ENCODE measurements at regions not wholly inside any gene's neighbourhood (a gene's known extent, or its start where the extent isn't known, plus 50 kb on each side); places are given as distances from the start of the nearest gene placed in this dataset.

- no peak for TF ChIP-seq CTCF (IDR thresholded peaks at IDR 0.05; ENCODE audit: unreplicated experiment)
- H3K9me3 Mint-ChIP-seq (ENCODE audit: unreplicated experiment) = peaks cover 48% of the 10 kb centered on the region
- H3K4me3 Mint-ChIP-seq (ENCODE audit: unreplicated experiment) = no peak overlapping the region
- peaks cover 18% of the 10 kb centered on the region for H3K36me3 Mint-ChIP-seq (ENCODE audit: low read depth, unreplicated experiment)
- H3K27me3 Mint-ChIP-seq (ENCODE audit: unreplicated experiment) = peaks cover 9% of the 10 kb centered on the region
- no peaks in the 10 kb centered on the region for H3K4me1 Mint-ChIP-seq (ENCODE audit: unreplicated experiment)
- no peak for DNase-seq (ENCODE audit: low spot score)
- no peak overlapping the region for H3K27ac Mint-ChIP-seq (ENCODE audit: unreplicated experiment)
These were observed 899.1 kb upstream of the AUTS2 start for GRCh38 chr7:68699090-68699711.

GRCh38 chr7:68700414-68700813 is 897.9 kb upstream of the AUTS2 start:
- Mint-ChIP-seq H3K4me3 (ENCODE audit: unreplicated experiment) (no peak overlapping the region), H3K27me3 (ENCODE audit: unreplicated experiment) (peaks cover under 1% of the 10 kb centered on the region), H3K27ac (ENCODE audit: unreplicated experiment) (no peak overlapping the region), H3K9me3 (ENCODE audit: unreplicated experiment) (peaks cover 48% of the 10 kb centered on the region), H3K36me3 (ENCODE audit: low read depth, unreplicated experiment) (peaks cover 12% of the 10 kb centered on the region), H3K4me1 (ENCODE audit: unreplicated experiment) (no peaks in the 10 kb centered on the region)
- TF ChIP-seq CTCF (IDR thresholded peaks at IDR 0.05; ENCODE audit: unreplicated experiment) = no peak
- DNase-seq (ENCODE audit: low spot score) = no peak

- Mint-ChIP-seq H3K9me3 (ENCODE audit: unreplicated experiment) (peaks cover 58% of the 10 kb centered on the region), H3K4me3 (ENCODE audit: unreplicated experiment) (no peak overlapping the region), H3K27me3 (ENCODE audit: unreplicated experiment) (peaks cover 1% of the 10 kb centered on the region), H3K36me3 (ENCODE audit: low read depth, unreplicated experiment) (peaks cover 14% of the 10 kb centered on the region), H3K4me1 (ENCODE audit: unreplicated experiment) (no peaks in the 10 kb centered on the region), H3K27ac (ENCODE audit: unreplicated experiment) (no peak overlapping the region)
- DNase-seq (ENCODE audit: low spot score) = no peak
- TF ChIP-seq CTCF (IDR thresholded peaks at IDR 0.05; ENCODE audit: unreplicated experiment) = no peak
These were observed 892.0 kb upstream of the AUTS2 start for GRCh38 chr7:68706291-68706690.

- H3K27me3 Mint-ChIP-seq (ENCODE audit: unreplicated experiment) = peaks cover 1% of the 10 kb centered on the region
- H3K27ac Mint-ChIP-seq (ENCODE audit: unreplicated experiment) = no peak overlapping the region
- no peak overlapping the region for H3K4me3 Mint-ChIP-seq (ENCODE audit: unreplicated experiment)
- DNase-seq (ENCODE audit: low spot score) = no peak
- H3K4me1 Mint-ChIP-seq (ENCODE audit: unreplicated experiment) = no peaks in the 10 kb centered on the region
- peaks cover 14% of the 10 kb centered on the region for H3K36me3 Mint-ChIP-seq (ENCODE audit: low read depth, unreplicated experiment)
- peaks cover 62% of the 10 kb centered on the region for H3K9me3 Mint-ChIP-seq (ENCODE audit: unreplicated experiment)
- TF ChIP-seq CTCF (IDR thresholded peaks at IDR 0.05; ENCODE audit: unreplicated experiment) = no peak
These were observed 891.1 kb upstream of the AUTS2 start for GRCh38 chr7:68707159-68707558.

GRCh38 chr7:68707958-68708357 is 890.3 kb upstream of the AUTS2 start:
- H3K36me3 Mint-ChIP-seq (ENCODE audit: low read depth, unreplicated experiment) = peaks cover 14% of the 10 kb centered on the region
- no peak overlapping the region for H3K4me3 Mint-ChIP-seq (ENCODE audit: unreplicated experiment)
- no peak overlapping the region for H3K27ac Mint-ChIP-seq (ENCODE audit: unreplicated experiment)
- DNase-seq (ENCODE audit: low spot score) = no peak
- H3K27me3 Mint-ChIP-seq (ENCODE audit: unreplicated experiment) = peaks cover 1% of the 10 kb centered on the region
- no peak for TF ChIP-seq CTCF (IDR thresholded peaks at IDR 0.05; ENCODE audit: unreplicated experiment)
- no peaks in the 10 kb centered on the region for H3K4me1 Mint-ChIP-seq (ENCODE audit: unreplicated experiment)
- peaks cover 67% of the 10 kb centered on the region for H3K9me3 Mint-ChIP-seq (ENCODE audit: unreplicated experiment)
